Head of caudate nucleus (tissue), 42 donors: ENCODE measurements at regions not wholly inside any gene's neighbourhood (a gene's known extent, or its start where the extent isn't known, plus 50 kb on each side); places are given as distances from the start of the nearest gene placed in this dataset.

Source experiments
- DNase-seq, 42 donors: peaks; one replicate each; pipeline versions ENCODE4 v3.0.0 to v3.0.0-alpha.2; 2020 to 2021; ENCODE audit warnings: mixed read lengths in 7 of 42
- intact Hi-C: fragments of 100-400 bp; cut with DNase I; formaldehyde crosslinking; loops from one replicate; pipeline ENCODE4 v1.15.0; 2022

DNA sequence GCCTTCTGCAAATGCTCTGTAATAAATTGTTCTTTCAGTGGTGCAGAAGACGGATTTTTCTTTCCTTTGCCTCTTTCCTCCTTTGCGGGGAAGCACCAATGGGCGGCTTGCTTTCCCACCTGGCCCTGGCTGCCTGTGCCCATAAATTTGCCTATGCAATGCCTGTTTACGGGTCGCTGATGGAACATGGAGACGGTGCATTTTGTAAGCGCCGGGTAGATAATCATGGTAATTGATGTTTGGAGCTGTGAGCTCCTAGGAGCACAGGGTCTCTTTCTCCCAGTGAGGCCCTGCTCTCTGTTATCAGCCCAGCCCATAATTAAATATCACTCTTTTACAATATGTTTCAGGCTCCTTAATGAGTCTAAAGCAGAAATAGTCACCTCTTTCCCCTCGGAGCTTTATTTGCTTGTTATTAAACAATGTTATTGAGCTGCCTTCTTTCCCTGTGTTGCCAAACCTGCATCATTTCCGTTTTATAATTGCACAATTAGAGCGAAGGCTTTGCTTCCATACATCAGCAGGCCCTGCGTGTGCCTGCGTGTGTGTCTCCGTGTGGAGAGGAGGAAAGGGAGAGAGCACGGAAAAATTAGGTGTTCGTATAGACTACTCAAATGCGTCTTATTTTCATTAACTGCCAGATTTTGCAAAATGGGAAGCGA lies 437.4 kb upstream of the POU3F3 start:
- peak in 2 of 42 donors; percentile 21 to 43 for DNase-seq
- intact Hi-C loops = no loop called here

DNA sequence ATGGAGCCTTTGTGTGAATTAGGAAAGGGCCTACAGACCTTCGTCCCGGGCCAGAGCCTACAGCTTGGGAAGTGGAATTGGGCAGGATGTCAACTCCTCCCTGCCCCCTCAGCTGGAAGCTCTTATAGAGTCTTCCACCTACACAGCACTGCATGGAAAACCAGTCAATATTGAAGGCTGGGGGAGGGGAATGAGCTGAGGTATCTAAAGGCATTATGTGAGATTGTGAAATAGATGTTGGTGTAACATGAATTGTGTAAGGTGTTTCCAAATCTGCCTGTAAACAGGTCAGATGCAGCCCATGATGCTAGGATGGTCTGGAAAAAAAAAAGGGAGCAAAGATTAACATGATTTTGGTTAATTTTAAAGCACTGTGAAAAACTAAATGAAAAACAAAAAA lies 433.5 kb upstream of the POU3F3 start:
- DNase-seq = no peak
- intact Hi-C loops = no loop called here

DNA sequence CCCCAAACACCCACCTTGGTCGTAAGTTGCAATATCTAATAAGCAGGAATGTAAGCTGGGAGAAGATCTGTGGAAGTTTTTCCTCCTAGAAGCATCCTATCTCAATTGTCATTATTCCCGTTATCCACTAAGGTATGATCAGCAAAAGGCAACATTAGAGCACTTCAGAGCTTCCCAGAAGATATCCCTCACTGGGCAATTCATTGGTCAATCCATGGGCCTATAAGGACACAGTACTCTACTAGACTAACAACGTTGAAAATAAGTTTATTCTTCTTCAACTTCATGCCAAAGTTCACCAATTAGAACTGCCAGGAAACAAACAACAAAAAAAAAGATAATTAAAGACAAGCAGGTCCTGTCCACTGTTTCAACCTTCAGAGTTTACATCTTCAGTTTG lies 433.0 kb upstream of the POU3F3 start:
- intact Hi-C loops = no loop called here
- no peak for DNase-seq

DNA sequence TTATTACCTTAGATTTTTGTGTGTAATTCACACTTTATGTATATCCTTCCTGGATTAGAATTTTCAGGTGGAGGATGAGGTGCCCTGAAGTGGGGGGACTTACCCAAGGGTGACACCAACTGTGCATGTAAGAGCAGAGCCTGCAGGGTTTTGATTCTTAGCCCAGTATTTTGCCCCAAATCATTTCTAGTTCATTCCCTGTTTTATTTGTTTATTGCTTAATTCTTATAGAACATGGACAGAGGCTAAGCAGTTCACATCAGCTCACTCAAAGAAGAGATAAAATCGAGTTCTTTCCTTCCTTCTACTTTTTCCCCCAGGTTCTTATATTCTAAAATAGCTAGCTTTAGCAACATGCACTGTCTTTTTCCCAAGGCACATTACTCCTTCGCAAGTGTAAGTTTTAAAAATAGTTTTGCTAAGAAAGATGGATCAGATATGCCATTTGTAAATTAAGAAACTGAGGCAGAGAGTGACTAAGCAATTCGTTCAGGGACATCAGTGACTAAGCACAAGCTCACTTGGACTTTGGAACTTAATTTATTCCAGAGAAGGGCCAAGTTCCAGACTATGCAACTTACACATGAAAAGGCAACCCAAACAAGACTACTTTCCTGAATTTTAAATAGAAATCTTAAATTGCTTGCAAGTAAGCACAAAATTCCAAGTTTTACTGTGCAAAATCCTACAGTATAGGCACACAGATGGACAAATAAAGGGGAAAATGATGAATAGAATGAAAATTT lies 427.9 kb upstream of the POU3F3 start:
- no peak for DNase-seq
- intact Hi-C loops = no loop called here

DNA sequence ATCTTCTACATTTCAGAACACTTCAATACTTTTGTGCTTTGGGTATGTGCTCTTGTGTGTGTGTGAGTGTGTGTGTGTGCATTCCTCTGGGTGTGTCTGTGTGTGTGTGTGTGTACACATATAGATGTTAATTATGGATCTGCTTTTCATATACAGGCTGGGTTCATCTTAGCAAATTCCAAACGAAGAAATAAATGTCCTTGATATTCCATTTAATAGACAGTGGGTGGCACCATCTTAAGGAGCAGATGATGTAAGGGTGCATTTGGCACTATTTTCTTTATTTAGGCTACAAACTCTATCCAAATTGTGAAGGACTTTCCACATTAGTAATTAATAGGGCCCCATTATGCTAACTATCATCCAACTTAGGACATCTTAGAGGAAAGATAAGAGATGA lies 425.8 kb upstream of the POU3F3 start:
- intact Hi-C loops = no loop called here
- no peak for DNase-seq

DNA sequence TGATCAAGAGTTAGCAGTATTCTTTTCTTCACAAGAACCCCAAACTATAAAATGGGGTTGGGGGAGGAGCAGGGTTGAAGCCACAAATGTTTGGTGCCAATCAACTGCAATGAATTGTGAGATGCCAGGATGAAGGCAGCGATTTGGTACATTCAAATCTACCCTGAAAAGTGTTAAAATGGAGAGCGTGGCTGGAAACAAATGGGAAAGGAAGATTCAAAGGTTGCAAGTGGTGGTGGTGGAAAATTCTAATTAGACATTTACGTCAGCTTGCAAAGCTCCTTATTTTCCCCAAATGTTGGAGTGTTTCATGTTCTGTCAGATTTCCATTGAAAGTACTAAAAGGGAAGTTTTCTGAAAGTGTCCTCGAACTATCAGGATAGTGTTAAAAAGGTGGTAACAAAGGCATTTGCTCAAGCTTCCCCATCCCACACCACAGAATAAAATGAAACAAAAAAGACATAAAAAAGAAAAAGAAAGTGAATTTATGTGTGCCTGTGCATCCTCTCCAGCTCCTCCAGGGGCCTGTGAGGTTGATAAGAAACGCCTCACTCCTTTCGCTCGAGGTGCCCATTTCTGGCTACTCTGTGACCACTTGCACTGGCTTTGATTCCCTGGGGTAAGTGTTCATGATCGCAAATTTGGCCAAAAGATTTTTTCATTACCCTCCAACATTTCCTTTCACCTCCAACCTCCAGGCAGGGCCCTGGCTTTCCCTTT lies 424.1 kb upstream of the POU3F3 start:
- intact Hi-C loops = loop anchor here (5.0 kb wide), 3 partner anchors 73 to 443 kb away; partner anchors contain the start of gene POU3F3
- no peak for DNase-seq

DNA sequence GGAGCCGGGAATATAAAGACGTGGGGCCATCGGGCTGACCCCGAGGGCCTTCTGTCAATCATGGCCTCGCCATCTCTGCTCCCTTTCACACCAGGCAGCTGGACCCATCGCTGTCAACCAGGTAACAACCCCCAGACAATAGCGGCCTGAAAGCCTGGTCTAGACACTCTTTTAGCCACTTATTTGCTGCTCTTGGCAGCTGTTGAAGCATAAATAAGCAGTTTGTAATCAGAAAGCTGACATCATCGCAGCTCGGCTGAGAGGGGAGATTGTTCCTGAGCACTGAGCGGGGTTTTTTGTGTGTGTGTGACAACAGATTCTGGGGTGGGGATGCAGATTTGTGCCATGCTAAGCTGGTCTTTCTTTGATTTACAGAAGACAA lies 423.6 kb upstream of the POU3F3 start:
- intact Hi-C loops = loop anchor here (5.0 kb wide), 3 partner anchors 72 to 442 kb away; partner anchors contain the start of gene POU3F3
- peak; percentile 36 to 91 (median 80) for DNase-seq

DNA sequence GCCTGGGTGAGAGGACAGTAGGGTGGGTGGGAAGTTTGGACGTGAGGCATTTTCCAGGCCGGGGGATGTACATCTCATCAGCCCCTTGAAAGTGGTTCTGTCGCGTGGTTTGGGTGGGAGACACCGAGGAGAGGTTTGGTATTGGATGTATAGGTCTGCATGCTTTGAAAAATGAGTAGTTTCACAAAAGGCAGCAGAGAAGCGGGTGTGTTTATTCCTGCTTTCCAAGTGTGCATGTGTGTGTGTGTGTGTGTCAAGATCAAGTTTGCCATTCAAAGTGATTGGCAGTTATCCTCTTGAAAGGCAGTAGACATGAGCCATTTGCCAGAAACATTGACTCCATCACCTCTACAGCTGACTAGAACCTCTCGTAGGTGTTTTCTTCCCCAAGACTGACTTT lies 423.1 kb upstream of the POU3F3 start:
- DNase-seq = peak in 2 of 42 donors; percentile 57 to 58
- intact Hi-C loops = loop anchor here (5.0 kb wide), 3 partner anchors 71 to 441 kb away; partner anchors contain the start of gene POU3F3

DNA sequence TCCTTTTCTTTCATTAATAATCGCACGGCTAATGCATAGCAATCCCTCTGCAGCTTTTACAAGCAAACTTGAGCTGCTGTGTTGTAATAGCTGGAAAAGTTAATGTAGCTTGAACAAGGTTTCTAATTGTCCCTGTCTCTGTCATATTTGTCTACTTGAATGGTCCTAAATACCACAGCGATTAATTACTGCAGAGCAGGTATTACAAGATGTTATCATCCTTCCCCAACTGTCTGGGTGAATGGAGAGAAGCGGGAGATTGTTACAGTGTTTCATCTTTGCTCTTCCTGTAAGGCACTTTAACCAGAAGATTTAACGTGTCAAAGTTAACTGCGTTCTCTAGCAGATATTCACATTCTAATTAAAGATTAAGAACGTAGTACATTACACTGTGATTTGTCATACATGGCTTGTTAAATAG lies 422.2 kb upstream of the POU3F3 start:
- no peak for DNase-seq
- intact Hi-C loops = loop anchor here (5.0 kb wide), 3 partner anchors 71 to 441 kb away; partner anchors contain the start of gene POU3F3

DNA sequence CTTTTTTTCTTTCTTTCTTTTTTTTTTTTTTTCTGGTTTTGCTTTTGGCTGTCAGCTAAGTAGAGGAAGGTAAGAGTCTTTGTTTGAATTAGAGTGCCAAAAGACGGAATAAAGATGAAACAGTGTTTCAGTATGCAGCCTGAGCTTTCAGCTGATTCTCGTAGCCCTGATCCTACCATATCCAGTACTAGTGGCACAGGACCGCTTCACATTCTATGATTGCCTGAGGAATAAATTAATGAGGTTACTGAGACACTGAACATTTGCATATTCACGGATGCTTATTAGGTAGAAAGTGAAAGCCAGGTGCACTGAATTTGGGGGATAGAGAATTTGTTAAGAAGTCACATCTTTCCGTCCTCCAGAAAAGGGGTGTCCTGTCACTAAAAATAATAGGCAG lies 421.5 kb upstream of the POU3F3 start:
- intact Hi-C loops = loop anchor here (5.0 kb wide), 3 partner anchors 70 to 440 kb away; partner anchors contain the start of gene POU3F3
- DNase-seq = peak in 1 of 42 donors; percentile 43

DNA sequence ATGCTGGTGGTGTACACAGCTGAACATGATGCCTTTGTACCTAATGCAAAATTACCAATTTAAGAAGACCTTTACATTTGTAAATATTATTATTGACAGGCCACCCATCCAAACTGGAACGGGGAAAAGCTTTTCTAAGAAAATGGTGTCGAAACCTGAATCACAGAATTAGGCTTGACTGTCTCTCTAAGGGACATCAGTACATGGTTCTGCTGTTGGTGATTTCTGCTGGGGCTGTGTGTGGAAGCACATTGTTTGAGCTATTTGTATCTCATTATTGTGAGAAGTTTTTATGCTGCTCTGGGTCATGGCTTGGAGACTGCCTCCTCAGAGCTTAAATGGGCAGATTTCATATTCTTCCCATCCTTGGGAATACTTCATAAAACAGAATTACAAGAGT lies 420.9 kb upstream of the POU3F3 start:
- intact Hi-C loops = loop anchor here (5.0 kb wide), 3 partner anchors 69 to 439 kb away; partner anchors contain the start of gene POU3F3
- peak in 2 of 42 donors; percentile 40 to 48 for DNase-seq

DNA sequence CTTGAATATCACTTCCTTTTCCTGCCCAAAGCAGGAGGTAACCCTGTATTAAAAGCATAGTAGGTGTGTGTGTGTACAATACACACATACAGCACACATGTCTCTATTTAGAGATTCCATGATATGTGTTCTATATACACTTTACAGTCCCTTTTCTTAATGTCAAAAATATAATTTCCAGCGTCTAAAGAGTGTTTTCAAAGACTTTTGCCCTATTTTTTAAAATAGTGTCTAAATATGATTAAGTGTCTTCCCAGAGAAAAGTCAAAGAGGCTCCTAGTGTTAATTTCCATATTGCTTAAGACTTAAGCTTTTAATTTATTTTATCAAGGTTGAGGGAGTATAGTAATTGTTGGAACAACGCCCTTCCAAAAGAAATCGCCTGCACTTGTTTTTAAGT lies 420.3 kb upstream of the POU3F3 start:
- intact Hi-C loops = loop anchor here (5.0 kb wide), 3 partner anchors 69 to 439 kb away; partner anchors contain the start of gene POU3F3
- no peak for DNase-seq

DNA sequence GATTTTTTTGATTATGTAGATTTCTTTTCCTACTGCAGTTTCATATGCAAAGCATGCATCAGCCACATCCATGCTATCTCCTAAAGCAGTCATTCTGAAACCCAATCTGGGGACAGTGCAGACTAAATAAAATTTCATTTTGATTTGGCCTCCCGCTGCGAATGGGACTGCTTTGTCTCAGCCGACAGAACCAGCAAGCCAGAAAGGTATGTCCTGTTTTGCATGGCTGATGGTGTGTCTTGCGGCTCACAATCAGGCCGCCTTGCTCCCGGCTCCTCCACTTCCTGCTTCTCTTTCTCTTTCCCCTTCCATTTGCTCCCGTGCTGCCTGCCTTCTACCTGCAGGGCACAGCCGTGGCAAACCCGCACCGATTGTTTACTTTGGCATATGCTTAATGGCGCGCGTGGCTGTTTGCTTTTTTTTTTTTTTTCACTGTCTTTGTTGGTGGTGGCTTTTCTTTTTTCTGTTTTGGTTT lies 419.6 kb upstream of the POU3F3 start:
- intact Hi-C loops = loop anchor here (5.0 kb wide), 3 partner anchors 68 to 438 kb away; partner anchors contain the start of gene POU3F3
- DNase-seq = peak in 40 of 42 donors; percentile 28 to 78 (median 58)

DNA sequence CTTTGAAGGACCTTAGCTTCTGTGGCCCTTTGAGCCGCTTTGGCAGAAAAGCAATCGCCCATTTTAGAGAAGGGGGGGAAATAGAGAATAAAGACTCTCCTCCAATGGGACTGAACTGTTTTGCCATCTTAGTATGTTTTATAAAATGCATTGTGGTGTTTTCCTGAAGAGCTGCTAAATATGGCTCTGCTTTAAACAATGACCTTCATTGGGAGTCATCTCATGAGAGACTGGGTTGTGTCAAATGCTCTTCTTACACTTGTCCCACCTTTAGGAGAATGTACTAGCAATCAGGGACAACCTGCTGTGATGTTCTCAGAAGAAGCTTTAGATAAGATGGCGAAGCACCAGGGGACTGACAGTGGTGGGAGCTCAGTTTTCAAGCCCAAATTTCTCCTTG lies 418.9 kb upstream of the POU3F3 start:
- no peak for DNase-seq
- intact Hi-C loops = loop anchor here (5.0 kb wide), 3 partner anchors 67 to 437 kb away; partner anchors contain the start of gene POU3F3

DNA sequence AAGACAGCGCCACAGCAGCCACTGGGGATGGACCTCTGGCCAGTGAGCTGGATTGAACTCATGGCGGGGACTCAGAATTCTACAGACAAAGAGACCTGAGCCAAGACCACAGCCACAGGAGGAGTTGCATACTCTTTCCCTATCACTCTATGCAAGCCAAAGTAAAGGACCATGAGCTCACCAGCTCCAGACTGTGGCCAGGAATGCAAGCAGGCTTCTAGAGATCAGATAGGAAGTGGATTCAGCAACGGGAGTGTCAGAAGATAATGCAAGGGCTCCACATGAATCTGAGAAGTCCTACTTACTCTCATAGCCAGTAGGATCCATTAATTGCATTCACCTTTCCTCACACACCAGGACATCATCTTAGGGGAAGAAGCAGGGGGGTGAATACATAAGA lies 415.4 kb upstream of the POU3F3 start:
- DNase-seq = no peak
- intact Hi-C loops = no loop called here

DNA sequence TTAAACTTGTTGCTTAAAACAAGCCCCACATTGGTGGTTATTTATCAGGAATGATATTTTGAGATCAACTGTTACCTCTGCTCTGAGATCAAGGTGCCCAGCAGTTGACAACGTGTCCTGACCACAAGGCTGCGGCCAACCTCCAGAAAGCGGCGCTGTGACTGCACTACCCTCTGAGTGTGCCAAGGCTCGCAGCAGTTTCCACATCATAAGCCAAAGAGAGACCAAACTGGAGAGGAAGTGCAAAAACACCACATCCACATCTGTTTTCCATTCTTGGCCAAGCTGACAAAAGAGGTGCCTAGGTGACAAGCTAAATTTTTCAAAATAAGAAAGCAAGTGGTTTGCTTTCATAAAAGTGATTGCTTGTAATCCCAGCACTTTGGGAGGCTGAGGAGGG lies 410.8 kb upstream of the POU3F3 start:
- intact Hi-C loops = no loop called here

DNA sequence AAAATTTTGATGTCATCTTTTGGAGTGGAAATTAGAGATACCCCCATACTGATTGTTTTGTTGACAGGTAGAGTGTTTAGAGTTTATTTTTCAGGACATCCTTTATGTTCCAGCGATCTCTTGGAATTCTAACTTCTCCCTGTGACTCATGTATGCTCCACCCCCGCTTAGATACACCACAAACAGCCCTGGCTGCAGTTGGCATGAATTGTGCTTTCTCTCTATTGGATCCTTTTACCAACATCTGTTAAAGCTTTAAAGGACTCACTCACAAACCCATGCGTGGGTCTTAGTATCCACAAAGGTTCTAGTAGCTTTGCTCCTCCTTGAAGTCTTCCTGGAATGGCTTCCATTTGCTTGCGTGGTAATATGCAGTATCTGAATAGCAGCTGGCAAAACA lies 409.5 kb upstream of the POU3F3 start:
- intact Hi-C loops = no loop called here
- DNase-seq = no peak

More for the DNA sequence above, 410.8 kb upstream of the POU3F3 start:
- no peak for DNase-seq

DNA sequence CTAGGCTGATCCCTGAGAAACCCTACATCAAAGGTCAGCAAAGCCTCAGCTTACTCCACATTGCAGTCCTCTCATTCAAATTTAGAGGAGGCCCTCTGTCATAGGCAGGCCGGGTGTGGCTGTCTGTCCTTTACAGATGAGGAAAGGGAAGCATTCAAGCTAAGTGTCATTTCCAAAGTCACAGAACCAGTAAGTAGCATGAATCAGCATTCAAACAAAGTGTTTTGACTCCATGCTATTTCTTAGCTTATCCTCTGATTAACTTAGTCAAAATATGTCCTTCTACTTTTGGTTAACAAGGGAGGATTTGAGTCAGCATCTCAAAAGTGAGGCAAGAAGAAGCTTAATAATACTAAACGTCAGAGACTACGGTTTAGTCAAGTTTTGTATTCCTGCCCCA lies 409.0 kb upstream of the POU3F3 start:
- no peak for DNase-seq
- intact Hi-C loops = no loop called here

DNA sequence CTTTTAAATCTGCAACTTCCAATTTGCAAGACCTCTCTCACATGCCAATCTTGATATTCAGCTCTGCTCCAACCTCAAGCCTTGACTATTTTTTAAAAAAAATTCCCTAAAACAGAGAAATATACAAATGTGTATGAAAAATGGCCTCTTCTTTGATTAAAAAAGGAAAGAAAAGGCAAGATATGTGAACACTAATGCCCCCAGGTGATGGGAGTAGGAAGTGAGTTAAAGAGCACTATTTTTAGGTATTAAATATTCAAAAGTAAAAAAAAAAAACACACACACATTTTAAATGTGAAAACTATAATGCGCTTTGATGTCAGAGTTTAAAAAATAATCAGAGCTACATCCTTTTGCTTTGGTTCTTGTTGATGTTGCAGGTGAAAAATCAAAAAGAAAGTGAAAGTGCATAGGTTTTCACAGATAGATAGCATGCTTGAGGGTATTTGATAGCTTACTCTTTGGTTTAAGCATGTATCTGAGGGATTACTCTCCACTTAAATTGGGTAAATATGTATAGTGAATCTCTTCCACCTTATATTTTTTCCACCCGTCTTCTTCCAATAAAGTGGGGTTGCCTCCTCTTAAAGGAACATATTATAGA lies 406.0 kb upstream of the POU3F3 start:
- intact Hi-C loops = no loop called here
- DNase-seq = peak in 1 of 42 donors; percentile 69
